ENCODE measurements at regions not wholly inside any gene's neighbourhood (a gene's known extent, or its start where the extent isn't known, plus 50 kb on each side); places are given as distances from the start of the nearest gene placed in this dataset.

GRCh38 chr13:31081316-31081715, 80.4 kb downstream of the HSPH1 start:
- H3K36me3 Mint-ChIP-seq (ENCODE audit: low read depth) = no peaks in the 10 kb centered on the region
- no peak for DNase-seq (ENCODE audit: low read depth, low spot score)
- no peaks in the 10 kb centered on the region for H3K4me1 Mint-ChIP-seq
- no peak overlapping the region for H3K4me3 Mint-ChIP-seq
- H3K27ac Mint-ChIP-seq (ENCODE audit: unreplicated experiment) = no peak overlapping the region
- no peaks in the 10 kb centered on the region for H3K9me3 Mint-ChIP-seq
- TF ChIP-seq, protein P1, sequence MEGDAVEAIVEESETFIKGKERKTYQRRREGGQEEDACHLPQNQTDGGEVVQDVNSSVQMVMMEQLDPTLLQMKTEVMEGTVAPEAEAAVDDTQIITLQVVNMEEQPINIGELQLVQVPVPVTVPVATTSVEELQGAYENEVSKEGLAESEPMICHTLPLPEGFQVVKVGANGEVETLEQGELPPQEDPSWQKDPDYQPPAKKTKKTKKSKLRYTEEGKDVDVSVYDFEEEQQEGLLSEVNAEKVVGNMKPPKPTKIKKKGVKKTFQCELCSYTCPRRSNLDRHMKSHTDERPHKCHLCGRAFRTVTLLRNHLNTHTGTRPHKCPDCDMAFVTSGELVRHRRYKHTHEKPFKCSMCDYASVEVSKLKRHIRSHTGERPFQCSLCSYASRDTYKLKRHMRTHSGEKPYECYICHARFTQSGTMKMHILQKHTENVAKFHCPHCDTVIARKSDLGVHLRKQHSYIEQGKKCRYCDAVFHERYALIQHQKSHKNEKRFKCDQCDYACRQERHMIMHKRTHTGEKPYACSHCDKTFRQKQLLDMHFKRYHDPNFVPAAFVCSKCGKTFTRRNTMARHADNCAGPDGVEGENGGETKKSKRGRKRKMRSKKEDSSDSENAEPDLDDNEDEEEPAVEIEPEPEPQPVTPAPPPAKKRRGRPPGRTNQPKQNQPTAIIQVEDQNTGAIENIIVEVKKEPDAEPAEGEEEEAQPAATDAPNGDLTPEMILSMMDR (conservative IDR thresholded peaks at IDR 0.05) = no peak
- no peaks in the 10 kb centered on the region for H3K27me3 Mint-ChIP-seq (ENCODE audit: low read depth)

GRCh38 chr13:31074756-31075155, 86.9 kb downstream of the HSPH1 start:
- Mint-ChIP-seq H3K27ac (ENCODE audit: unreplicated experiment) (no peak overlapping the region), H3K4me1 (peaks cover 14% of the 10 kb centered on the region), H3K27me3 (ENCODE audit: low read depth) (no peaks in the 10 kb centered on the region), H3K36me3 (ENCODE audit: low read depth) (no peaks in the 10 kb centered on the region), H3K9me3 (no peaks in the 10 kb centered on the region), H3K4me3 (no peak overlapping the region)
- no peak for DNase-seq (ENCODE audit: low read depth, low spot score)
- TF ChIP-seq, protein P1 (conservative IDR thresholded peaks at IDR 0.05) = no peak

GRCh38 chr13:31073859-31074718, 87.6 kb downstream of the HSPH1 start:
- no peak for DNase-seq (ENCODE audit: low read depth, low spot score)
- H3K36me3 Mint-ChIP-seq (ENCODE audit: low read depth) = no peaks in the 10 kb centered on the region
- H3K27me3 Mint-ChIP-seq (ENCODE audit: low read depth) = no peaks in the 10 kb centered on the region
- H3K27ac Mint-ChIP-seq (ENCODE audit: unreplicated experiment) = no peak overlapping the region
- TF ChIP-seq, protein P1 (conservative IDR thresholded peaks at IDR 0.05) = no peak
- H3K4me1 Mint-ChIP-seq = peaks cover 14% of the 10 kb centered on the region
- no peak overlapping the region for H3K4me3 Mint-ChIP-seq
- no peaks in the 10 kb centered on the region for H3K9me3 Mint-ChIP-seq

DNA sequence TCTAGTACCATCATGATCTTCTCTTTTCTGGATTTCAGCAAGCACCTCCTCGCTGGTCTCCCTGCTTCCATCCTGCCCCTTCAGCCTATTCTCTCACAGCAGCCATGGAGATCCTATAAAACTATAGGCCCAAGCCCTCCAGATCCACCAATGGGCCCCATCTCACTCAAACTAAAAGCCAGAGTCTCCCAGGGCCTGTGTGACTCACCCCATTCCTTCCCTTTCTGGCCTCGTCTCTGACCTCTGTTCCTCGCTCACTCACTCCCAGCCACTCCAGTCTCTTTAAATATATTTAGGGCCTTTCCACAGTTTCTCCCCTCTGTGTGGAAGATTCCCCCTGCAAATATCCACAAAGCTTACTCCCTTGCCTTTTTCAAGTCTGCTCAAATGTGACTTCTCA, 89.7 kb downstream of the HSPH1 start:
- no peak for DNase-seq (ENCODE audit: low read depth, low spot score)
- TF ChIP-seq, protein P1 (conservative IDR thresholded peaks at IDR 0.05) = no peak
- H3K27ac Mint-ChIP-seq (ENCODE audit: unreplicated experiment) = no peak overlapping the region
- no peaks in the 10 kb centered on the region for H3K27me3 Mint-ChIP-seq (ENCODE audit: low read depth)
- H3K4me3 Mint-ChIP-seq = no peak overlapping the region
- H3K9me3 Mint-ChIP-seq = no peaks in the 10 kb centered on the region
- H3K4me1 Mint-ChIP-seq = peaks cover 14% of the 10 kb centered on the region
- H3K36me3 Mint-ChIP-seq (ENCODE audit: low read depth) = no peaks in the 10 kb centered on the region

DNA sequence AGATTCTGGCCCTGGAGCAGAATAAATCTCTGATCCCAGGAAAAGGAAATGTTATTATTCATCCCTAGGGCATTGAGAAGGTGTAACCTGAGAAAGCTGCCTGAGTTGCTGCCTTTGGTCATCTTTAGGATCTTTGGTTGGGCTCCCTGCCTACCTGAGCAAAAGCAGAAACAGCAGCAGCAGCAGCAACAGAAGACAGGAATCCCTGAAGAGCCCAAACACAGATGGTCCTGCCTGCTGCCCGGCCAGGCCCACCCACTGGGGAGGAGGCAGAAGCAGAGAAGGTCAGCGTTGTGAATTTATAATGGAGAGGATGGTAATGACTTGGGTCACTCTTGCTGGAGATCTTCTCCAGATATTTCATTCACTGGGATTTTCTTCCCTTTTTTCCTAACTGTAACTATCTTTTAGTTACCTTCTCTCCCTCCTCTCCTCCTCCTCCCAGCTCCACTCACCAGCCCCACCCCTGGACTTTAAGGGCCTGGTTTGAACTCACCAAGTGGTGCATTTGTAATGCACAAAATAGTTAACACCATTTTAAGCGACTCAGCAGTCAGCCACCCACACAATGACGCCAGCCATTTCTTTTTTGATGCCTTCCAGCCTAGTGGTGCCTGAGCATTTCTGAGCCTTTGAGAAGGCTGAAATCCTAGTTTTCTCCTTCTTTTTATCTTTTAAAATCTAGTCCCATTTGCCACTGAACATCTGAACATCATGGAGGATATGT, 91.7 kb downstream of the HSPH1 start:
- H3K4me3 Mint-ChIP-seq = no peak overlapping the region
- peaks cover 13% of the 10 kb centered on the region for H3K4me1 Mint-ChIP-seq
- TF ChIP-seq, protein P1 (conservative IDR thresholded peaks at IDR 0.05) = no peak
- no peak overlapping the region for H3K27ac Mint-ChIP-seq (ENCODE audit: unreplicated experiment)
- DNase-seq (ENCODE audit: low read depth, low spot score) = no peak
- no peaks in the 10 kb centered on the region for H3K36me3 Mint-ChIP-seq (ENCODE audit: low read depth)
- H3K27me3 Mint-ChIP-seq (ENCODE audit: low read depth) = no peaks in the 10 kb centered on the region
- no peaks in the 10 kb centered on the region for H3K9me3 Mint-ChIP-seq
